ENCODE measurements at regions not wholly inside any gene's neighbourhood (a gene's known extent, or its start where the extent isn't known, plus 50 kb on each side); places are given as distances from the start of the nearest gene placed in this dataset.

DNA sequence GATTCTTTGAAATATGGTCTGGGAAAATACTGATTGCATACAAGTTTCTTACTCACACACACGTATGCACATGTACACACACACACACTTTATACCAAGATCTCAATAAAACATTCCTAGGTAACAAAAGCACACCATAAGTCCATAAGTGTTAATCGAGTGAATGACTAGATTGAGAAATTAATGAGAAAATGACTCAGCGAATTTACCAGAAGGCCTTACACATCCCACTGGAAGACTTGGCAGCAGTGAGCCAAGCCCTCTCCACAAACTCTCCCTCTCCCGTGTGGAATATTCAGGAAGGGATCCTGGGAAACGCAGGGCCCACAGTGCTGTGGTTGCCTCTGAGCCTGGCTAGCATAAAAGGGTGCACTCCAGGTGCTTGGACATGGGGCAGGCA, 227.2 kb downstream of the LY86 start:
- TF ChIP-seq SP1 (IDR thresholded peaks at IDR 0.05) (no peak), ZNF384 (IDR thresholded peaks at IDR 0.05) (no peak), L3MBTL2 (conservative IDR thresholded peaks at IDR 0.05) (no peak), FOXK2 (IDR thresholded peaks at IDR 0.05) (no peak), HDGF (IDR thresholded peaks at IDR 0.05; ENCODE audit: borderline replicate concordance) (no peak)

Measured in HEK293T (cell line).